GM18508 (cell line): ENCODE measurements at regions not wholly inside any gene's neighbourhood (a gene's known extent, or its start where the extent isn't known, plus 50 kb on each side); places are given as distances from the start of the nearest gene placed in this dataset.
A peak's percentile ranks its signal among the peaks of the same experiment; 100 is the strongest.

Source experiments
- ATAC-seq: cut with Tn5 transposase; IDR thresholded peaks from one replicate; pipeline ENCODE4 v1.9.1; 2021; ENCODE audit warnings: moderate number of reproducible peaks; ENCODE audit not compliant: insufficient read depth, unreplicated experiment

DNA sequence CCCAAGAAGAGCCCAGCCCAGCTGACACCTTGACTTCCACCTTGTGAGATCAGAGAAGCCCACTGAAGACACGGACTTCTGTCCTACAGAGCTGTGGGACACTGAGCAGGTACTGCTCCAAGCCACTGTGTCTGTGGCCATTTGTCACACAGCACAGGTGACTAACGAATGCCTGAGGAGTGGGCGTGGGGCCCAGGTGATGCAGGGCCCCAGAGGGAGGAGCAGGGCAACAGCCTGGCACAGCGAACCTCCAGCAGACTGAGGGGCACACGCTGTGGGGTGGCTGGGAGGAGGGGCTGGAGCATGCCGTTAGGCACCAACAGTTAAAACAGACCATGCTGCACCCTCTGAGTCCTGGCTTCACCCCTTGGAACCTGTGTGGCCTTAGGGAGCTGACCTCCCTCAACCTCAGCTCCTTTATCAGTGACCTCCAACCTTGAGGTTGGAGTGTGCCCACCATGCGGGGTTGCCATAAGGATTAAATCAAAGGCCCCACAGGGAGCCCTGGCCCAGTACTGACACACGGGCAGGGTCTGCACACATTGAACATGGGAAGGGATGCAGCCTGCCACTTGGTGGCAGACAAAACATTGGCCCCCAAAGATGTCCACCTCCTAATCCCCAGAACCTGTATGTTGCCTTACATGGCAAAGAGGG is 119.9 kb upstream of the CST7 start:
- ATAC-seq: no peak

DNA sequence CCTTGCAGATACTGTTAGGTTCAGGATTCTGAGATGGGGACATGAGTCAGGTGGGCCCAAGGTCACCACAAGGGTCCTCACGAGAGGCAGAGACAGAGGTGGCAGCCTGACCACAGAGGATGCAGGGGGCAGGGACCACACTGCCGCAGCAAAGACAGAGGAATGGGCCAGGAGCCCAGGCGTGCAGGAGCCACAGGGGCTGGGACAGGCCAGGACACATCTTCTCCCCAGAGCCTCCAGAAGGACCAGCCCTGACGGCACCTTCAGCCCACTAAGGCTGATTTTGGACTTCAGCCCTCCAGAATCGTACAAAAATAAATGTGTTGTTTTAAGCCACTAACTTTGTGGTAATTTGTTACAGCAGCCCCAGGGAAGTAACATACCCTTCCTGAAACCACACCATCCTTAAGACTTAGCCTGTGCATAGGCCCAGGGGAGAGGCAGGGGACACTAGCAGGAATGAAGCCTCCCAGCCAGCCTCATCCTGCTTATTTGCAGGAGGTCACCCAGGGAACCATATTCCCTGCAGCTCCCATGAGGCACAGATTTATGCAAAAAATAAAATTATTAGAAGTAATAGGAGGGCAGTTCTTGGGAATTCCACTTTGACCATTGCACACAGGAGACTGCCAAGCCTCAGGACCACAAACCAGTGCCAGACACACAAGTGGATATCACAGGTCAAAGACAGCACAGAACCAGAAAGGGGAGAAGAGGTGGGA is 119.3 kb upstream of the CST7 start:
- no peak for ATAC-seq

DNA sequence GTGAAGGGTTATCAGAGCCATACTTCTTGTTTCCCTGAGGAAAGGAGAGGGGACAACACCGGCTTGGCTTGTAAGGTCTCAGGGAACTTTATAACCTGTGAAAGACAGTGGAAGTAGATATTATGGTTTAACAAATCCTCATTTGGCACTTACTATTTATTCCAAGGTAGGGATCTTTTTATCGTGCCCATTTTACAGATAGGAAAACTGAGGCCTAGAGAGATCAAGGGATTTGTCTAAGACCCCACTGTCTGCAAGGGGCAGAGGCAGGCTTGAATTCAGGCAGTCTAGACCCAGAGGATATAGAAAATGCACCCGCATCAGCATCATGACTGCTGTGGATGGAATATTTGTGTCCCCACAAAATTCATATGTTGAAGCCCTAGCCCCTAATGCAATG is 118.4 kb upstream of the CST7 start:
- ATAC-seq: no peak

DNA sequence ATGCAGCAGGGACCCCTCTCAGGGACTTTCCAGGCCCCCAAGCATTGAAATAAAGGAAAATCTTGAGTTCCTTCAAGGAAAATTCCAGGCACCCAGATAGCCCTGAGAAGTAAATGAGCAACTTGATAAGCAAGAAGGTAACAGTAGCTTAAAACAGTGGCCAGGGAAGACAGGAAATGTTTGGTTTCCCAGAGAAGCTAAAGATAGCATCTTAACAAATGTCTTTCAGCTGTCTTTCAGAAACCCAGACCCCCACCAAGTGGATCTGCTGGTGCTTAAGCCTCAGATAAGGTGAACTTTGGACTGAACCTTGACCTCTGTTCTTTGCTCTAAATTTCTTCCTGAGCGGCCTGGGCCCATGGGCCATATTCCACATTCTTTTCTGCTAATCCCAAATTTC is 117.8 kb upstream of the CST7 start:
- ATAC-seq: no peak

DNA sequence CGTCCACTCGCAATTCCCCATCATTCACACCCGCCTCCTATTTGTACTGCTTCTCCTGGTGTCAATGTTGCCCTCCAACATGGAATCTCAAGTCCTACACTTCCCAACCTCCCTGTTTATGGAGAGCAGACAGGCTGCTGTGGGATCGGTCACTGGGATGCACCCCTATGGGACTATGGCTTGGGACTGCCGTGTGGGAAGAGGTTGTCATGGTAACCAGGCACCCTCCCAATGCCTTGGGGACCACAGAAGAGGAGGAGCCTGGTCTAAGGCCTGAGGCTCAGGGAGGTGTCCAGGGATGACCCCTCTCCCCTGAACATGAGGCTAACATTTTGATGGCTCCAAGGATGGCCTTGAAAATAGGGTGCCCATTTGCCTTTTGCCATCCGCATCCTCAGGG is 116.6 kb upstream of the CST7 start:
- no peak for ATAC-seq

DNA sequence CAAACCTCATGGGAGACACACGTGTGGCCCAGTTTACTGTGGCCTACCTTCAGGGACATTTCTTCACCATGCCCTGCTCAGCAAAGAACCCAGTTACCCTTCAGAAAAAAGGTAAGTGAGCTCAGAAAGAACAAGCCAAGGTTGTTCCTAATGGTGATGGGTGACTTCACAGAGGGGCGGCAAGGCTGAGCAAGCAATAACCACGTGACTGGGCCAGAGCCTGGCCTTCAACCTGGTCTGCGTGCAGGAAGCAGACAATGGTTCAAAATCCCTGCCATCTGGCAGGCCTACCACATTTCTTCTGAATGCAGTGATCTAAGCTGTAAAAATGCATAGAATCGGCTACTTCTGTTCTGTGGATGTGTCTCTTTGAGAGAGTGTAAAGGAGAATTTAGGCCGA is 115.5 kb upstream of the CST7 start:
- no peak for ATAC-seq

DNA sequence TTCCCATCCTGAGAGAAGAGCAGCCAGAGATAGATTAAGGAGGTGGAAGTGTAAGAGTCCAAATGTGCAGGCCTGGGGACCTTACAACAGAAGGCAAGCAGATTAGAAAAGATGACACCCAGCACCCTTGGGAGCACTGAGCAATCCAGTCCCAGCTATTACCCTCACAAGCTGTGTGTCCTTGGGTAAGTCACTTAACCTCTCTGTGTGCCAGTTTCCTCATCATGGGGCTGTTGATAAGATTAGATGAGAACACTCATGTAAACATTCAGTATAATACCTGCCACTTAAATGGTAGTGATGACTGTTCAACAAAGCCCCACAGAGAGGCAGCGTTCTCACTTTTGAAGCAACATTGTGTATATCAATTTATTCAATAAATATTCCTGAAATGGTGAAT is 114.8 kb upstream of the CST7 start:
- ATAC-seq: no peak

DNA sequence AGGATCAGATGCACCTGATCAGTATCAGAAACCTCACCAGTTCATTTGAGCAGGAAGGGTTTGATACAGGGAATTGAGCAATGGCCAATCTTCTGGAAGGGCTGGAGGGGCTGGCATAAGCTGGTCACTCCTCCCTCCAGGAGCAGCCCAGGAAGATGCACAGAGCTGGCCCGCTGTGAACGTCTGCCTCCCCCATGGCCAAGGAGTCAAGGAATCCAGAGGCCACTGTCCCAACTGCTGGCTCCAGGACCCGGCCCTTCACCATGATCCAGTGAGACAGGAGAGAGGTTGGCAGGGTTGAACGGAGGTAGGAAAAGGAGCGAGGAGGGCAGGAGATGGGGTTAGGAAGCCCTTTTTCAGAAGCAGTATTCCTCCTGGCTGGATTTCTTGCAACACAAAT is 113.9 kb upstream of the CST7 start:
- ATAC-seq: no peak

DNA sequence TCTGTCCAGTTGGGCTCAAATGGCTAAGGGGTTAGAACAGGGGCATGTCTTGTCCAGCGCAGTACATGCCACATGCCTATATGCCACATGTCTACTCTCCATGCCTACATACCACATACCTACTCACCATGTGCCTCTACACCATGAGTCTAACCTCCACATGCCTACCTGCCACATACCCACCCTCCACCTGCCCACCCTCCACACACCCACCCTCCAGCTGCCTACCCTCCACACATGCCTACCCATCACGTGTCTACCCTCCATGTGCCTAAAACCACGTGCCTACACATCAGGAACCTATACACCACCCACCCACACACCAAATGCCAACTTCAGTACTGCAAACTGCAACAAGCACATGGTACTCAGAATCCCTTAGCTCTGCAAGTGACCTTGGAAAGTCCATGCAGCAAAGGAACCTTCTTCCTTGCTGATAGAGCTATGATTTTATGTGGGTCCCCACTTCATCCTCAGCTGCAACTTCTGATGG is 113.0 kb upstream of the CST7 start:
- no peak for ATAC-seq

DNA sequence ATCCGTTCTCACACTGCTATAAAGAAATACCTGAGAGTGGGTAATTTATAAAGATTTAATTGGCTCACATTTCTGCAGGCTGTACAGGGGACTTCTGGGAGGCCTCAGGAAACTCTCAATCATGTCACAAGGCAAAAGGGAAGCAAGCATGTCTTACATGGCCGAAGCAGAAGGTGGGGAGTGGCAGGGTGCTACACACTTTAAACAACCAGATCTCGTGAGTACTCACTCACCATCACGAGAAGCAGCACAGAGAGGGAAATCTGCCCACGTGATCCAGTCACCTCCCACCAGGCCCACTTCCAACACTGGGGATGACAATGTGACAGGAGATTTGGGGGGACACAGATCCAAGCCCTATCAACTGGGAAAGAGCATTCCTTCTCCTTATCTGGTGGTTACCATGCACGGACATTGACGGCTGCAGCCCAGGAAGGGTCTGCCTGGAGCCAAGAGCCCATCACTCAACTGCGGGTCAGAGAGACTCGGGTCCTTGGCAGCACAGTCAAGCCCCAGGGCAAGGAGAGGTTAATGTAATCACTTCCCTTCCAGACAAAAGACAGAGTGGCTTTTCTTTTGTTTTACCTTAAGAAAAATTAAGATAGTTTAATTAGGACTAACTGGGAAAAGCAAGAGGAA is 112.3 kb upstream of the CST7 start:
- ATAC-seq: no peak

DNA sequence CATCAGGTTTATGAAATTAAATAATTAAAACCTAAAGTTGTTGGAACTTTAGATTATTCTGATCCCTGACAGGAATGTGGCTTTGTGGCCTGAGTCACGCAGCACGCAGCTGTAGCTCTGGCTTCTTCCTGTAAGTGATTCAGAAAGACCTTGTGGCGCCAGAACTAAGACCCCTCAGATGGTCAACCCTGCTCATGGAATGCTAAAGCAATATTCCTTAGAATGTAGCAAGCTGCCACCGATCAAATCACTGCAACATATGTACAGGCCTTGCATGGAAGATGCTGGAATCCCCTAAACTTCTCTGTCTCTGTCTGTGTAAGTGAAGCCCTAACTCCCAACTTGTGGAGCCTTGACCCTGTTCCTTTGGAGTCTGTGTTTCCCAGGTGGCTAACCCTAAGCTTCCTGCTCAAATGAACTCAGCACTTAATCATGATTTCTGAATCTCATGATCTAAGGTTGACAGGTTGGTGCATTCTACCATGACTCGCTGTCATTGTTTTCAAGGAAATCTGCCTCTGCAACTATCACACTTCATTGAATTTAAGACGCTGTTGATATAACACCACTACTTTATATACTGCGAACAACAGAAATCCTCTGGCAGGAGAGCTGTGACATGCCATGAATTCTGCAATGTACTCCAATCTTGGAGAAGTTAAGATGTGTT is 111.2 kb upstream of the CST7 start:
- ATAC-seq: no peak

DNA sequence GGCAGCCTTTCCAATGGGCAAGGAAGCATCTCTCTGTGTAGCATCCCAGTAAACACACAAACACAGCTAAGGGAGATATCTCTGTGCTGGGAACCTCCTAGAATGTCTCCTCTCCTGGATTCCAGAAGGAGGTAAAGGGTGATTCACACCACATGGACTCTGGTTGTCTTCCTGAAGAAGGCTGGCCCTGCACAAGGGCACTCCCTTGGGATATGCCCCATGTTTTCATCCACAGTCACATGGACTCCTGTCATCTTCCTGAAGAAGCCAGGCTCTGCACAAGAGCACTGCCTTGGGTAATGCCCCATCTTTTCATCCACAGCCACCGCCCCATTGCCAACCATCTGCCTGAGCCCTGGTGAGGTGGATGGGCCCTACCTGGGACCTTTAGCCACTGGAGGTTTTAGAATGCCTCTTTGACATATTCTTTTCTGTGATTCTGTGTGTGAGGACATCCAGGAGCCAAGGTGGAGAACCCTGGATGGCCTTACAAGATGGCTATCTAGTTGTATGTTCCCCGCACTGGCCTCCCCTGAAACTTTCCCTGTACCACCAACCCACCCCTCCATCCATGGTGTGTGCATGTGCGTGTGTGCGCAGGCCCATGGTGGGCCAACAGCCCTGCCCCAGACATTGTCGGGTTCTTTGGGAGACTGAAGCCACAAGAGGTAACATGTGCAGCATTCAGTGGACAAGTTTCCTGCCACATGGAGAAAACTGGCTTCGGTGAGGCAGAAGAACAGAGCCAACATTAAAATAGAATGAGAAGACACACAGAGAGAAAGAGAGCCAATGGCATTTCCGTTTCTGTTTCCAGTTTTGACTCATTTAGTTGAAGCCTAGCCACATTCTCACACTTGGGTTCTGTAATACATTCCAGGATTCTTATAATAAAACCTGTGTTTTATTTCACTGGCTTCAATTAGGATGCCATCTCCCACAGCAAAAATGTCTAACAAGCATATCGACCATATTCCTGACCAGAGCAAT is 110.2 kb upstream of the CST7 start:
- ATAC-seq: no peak

DNA sequence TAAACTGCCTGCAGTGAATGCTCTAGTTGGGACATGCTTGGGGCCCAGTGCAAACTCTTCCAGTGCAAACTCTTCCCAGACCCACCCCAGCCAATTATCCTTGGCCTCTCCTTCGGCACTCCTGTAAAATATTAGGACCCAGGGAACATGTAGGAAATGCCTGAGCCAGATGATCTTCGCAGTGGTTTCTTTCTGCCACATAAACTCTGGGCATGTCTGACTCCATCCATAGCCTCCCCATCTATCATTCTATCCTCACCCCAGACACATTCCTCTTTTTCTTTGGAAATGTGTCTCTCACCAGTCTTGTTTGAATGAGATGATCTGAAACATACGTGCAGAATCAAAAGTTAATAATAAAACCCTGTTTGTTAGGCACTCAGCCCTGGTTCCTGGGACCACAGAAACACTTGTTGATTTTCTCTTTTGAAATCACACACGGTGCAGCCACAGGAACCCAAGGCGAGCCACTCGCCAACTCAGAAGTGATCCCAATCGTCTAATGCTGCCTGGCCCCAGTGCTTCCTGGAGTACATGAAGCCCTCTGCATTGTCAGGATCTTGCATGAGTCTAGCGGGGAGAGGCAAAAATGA is 108.9 kb upstream of the CST7 start:
- no peak for ATAC-seq

DNA sequence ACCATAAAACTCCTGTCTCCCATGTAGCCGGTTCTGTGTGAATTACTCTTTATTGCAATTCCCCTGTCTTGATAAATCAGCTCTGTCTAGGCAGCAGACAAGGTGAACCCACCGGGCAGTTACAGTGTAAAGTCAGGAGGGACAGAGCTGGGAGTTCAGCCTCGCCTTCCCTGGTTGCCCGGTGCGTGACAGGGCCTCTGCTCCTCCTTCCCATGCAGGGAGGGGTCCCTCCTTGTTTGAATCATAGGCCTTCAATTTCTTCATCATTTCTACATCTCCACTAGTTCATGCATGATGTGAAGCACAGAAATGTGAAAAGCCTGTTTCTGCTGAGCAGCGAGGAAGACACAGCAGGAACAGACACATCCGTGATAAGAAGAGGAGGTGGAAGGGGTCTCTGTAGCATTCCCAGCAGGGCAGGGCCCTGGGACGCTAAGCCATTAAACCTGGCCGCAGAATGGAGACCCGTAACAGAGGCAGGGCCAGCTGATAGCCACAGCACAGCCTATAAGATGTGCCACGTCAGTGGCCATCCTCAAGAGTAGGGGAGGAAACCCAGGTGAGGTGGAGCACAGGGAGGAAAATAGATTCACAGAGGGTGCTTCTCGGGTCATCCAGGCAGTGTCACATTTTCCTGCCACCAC is 106.7 kb upstream of the CST7 start:
- ATAC-seq: no peak

DNA sequence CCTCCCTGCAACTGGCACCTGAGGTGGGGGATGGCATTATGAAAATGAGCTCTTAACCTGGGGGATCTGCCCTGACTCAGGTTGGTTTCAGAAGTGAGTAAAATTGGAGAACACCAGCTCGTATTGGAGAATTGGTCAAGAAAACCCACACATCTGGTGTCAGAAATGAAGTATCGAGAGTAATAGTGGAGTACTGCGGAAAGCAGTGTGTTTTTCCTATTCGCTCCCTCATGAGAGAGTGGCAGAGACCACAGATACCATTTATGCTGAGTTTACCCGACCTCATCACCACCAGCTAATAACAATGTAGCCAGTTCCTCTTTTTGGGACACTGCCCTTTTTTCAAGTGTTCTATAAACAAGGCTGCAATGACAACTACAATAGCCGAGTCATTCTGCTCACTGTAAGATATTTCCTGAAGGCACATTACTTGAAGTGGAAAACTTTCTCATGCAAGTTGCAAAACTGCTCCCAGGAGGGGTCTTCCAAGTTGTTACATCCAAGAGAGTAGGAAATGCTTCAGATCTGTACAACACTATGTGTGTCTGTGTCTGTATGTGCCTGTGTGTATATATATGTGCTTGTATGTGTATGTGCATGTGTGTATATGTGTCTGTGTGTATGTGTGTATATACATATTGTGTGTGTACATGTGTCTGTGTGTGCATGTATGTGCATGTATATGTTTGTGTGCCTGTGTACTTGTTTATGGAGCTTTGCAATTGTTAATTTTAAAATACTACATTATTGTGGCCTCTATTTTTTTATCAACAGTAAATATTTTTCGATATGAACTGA is 106.0 kb upstream of the CST7 start:
- ATAC-seq: peak; percentile 94

DNA sequence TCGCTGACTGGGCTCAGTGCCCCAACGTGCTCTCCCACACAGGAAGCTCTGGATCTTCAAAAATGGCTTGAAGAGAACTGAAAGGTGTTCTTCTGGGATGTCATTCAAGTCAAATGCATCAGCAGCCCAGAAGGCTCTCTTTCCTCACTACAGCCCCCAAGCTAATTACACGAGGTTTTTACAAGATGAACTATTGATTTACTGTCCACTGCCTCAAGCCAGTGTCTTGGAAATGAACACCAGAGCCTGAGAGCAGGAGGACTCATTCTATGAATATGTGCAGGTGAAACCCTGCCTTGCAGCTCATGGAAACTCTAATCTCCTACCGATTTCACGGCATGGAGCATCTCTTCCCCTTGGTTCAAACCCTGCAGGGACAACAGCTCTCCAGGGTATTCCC is 98.9 kb upstream of the CST7 start:
- ATAC-seq: no peak

DNA sequence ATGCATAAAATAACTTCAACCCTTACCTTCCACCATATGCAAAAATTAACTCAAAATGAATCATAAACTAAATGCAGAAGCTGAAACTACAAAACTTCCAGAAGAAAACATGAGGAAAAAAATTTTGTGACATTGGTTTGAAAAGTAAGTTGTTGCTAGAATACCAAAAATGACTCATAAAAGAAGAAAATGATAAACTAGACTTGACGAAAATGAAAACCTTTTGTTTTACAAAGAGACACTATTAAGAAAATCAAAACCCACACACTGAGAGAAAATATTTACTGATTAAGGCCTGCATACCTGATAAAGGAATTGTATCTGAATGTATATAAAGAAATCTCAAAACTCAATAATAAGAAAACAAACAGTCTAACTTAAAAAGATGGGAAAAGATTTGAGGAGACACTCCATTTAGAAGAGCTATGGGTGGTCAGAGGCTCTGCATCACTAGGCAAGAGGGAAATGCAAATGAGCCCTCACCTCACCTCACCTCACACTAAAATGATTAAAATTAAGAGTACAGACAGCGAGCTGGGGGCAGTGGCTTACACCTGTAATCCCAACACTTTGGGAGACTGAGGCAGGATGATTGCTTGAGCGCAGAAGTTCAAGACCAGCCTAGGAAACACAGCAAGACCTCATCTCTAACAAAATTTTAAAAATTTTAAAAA is 97.6 kb upstream of the CST7 start:
- ATAC-seq: no peak

DNA sequence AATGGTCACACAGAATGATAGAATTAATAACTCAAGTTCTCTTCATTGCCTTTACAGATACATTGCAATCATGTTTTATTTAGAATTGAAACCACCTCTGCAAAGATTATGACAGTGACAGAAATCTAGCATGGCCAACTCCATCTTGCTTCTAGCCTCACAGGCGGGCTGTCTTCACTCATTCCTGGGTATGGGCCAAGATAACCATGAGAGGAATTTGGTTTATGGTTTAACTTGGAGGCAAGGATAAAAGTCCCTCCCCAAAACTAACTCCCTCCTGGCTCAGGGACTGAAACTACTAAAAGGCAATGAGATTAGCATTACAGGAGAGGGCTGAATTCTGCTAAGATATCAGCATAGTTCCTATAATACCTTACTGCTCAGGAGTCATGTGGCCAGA is 95.2 kb upstream of the CST7 start:
- ATAC-seq: no peak
